Nephron progenitor cell (in vitro differentiated cells): ENCODE measurements at regions not wholly inside any gene's neighbourhood (a gene's known extent, or its start where the extent isn't known, plus 50 kb on each side); places are given as distances from the start of the nearest gene placed in this dataset.

Experiments
- DNase-seq: peaks from one replicate; pipeline ENCODE4 v3.0.0; 2021
- H3K27ac Mint-ChIP-seq: 2 replicates; pipeline ENCODE4 v1.8.0; 2021; ENCODE audit warnings: mild to moderate bottlenecking, moderate library complexity, mixed read lengths
- H3K27me3 Mint-ChIP-seq: 2 replicates; pipeline ENCODE4 v1.8.0; 2021; ENCODE audit warnings: mild to moderate bottlenecking, low read depth, mixed read lengths; ENCODE audit not compliant: poor library complexity
- H3K36me3 Mint-ChIP-seq: 2 replicates; pipeline ENCODE4 v1.8.0; 2021; ENCODE audit warnings: low read depth, mixed read lengths
- H3K4me1 Mint-ChIP-seq: 2 replicates; pipeline ENCODE4 v1.8.0; 2021; ENCODE audit warnings: mixed read lengths
- H3K4me3 Mint-ChIP-seq: 2 replicates; pipeline ENCODE4 v1.8.0; 2021; ENCODE audit warnings: mild to moderate bottlenecking, moderate library complexity, mixed read lengths
- H3K9me3 Mint-ChIP-seq: 2 replicates; pipeline ENCODE4 v1.8.0; 2021; ENCODE audit warnings: mild to moderate bottlenecking, moderate library complexity, mixed read lengths
- TF ChIP-seq, protein P1 (sequence below): fragments of 200-600 bp; sonication (generic); IDR thresholded peaks from 2 replicates; pipeline ENCODE4 v1.5.0; 2021; ENCODE audit warnings: antibody characterized with exemption

DNA sequence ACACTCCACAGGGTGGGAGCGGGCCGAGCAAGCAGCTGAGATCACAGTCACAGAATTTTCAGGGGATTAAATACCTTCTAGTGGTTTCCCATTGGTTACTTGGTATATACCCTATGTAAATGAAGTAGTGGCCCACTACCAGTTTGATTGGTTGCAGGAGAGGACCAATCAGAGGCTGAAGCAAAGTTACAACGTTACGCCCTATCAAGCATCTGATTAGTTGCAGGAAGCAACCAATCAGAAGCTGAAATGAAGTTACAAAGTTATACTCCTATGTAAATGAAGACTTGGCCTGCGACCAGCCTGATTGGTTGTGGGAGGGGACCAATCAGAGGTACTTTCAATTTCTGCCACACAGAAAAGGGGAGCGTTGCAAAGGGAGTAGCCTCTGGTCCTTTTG lies 474.0 kb downstream of the COG6 start:
- H3K9me3 Mint-ChIP-seq = peaks cover 19% of the 10 kb centered on the region
- no peaks in the 10 kb centered on the region for H3K36me3 Mint-ChIP-seq
- no peak for DNase-seq
- TF ChIP-seq, protein P1, sequence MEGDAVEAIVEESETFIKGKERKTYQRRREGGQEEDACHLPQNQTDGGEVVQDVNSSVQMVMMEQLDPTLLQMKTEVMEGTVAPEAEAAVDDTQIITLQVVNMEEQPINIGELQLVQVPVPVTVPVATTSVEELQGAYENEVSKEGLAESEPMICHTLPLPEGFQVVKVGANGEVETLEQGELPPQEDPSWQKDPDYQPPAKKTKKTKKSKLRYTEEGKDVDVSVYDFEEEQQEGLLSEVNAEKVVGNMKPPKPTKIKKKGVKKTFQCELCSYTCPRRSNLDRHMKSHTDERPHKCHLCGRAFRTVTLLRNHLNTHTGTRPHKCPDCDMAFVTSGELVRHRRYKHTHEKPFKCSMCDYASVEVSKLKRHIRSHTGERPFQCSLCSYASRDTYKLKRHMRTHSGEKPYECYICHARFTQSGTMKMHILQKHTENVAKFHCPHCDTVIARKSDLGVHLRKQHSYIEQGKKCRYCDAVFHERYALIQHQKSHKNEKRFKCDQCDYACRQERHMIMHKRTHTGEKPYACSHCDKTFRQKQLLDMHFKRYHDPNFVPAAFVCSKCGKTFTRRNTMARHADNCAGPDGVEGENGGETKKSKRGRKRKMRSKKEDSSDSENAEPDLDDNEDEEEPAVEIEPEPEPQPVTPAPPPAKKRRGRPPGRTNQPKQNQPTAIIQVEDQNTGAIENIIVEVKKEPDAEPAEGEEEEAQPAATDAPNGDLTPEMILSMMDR = no peak
- H3K27me3 Mint-ChIP-seq = peaks cover 7% of the 10 kb centered on the region
- H3K4me3 Mint-ChIP-seq = no peak overlapping the region
- H3K4me1 Mint-ChIP-seq = peaks cover 21% of the 10 kb centered on the region
- no peak overlapping the region for H3K27ac Mint-ChIP-seq

DNA sequence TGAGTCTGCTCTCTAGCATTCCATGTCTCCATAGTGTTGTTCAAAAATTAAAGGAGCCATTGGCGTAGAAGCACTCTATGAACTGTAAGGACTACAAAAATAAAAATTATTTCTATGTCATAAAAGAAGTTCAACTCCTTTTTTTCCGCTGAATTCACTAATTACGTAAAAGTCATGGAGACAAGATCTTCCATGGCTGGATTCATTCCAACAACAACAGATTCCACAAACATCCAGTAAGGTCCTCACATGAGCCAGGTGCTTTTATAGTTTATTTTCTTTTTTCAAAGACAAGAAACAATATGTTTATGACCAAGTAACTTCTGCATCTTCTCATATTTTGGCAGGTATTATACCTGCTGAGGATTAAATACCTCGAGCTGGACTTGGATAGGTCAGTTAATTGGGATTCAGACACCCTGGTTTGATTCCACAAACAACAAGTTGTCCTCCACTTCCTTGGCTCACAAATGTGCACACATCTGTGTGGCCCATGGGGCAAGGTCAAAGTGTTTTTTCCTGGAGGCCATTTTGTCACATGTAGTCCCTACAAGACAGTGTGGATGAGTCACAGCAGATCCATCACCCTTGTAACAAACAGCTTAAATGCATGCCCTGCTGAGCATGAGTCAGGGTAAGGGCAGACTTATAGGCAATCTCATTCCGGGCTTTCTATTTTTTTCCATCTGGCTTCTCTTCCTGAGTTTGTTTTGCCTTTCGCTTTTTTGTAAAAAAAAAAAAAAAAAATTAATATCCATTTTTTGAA lies 475.6 kb downstream of the COG6 start:
- no peak for DNase-seq
- Mint-ChIP-seq H3K27me3 (peaks cover 6% of the 10 kb centered on the region), H3K4me3 (no peak overlapping the region), H3K36me3 (no peaks in the 10 kb centered on the region), H3K27ac (no peak overlapping the region), H3K4me1 (peaks cover 22% of the 10 kb centered on the region), H3K9me3 (peaks cover 19% of the 10 kb centered on the region)
- TF ChIP-seq, protein P1 = no peak

DNA sequence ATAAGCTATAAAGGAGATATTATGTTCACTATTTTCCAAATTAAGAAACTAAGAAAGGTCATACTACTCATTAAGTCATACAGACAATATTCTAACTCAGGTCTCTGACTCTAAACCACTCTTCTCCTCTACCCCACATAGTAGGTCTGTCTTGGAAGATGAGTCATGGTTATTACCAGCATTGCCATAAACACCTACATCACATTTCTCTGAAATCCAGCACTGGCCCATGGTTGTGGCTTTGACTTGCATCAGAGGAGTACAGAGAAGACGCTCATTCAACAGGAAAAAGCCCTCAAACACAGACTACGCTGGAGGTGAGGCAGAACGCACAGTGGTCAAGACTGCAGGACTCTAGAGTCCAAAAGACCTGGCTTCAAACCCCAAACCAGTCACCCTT lies 476.8 kb downstream of the COG6 start:
- DNase-seq = no peak
- Mint-ChIP-seq H3K27ac (no peak overlapping the region), H3K4me3 (no peak overlapping the region), H3K9me3 (peaks cover 19% of the 10 kb centered on the region), H3K4me1 (peaks cover 15% of the 10 kb centered on the region), H3K27me3 (peaks cover 5% of the 10 kb centered on the region), H3K36me3 (no peaks in the 10 kb centered on the region)
- TF ChIP-seq, protein P1 = no peak

DNA sequence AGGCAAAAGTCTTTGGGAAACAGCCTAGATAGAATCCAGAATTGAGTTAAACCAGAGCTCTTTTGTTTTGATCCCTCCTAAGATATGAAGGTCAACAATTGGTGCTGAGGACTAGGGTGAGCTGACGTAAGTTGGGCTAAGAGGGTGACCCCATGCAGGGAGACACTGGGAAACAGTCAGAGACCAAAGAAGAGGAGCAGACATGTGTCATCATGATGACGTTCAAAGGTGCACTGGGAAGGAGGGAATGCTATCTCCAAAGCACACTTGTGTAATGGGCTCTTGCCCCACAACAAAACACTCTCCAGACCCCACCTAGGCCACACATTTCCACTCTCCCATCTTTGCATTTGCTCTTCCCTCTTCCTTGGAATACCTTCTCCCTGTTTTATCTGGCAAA lies 481.4 kb downstream of the COG6 start:
- DNase-seq = no peak
- peaks cover 15% of the 10 kb centered on the region for H3K4me1 Mint-ChIP-seq
- no peak overlapping the region for H3K4me3 Mint-ChIP-seq
- no peaks in the 10 kb centered on the region for H3K36me3 Mint-ChIP-seq
- H3K27me3 Mint-ChIP-seq = peaks cover 3% of the 10 kb centered on the region
- H3K9me3 Mint-ChIP-seq = peaks cover under 1% of the 10 kb centered on the region
- TF ChIP-seq, protein P1 = no peak
- H3K27ac Mint-ChIP-seq = no peak overlapping the region

DNA sequence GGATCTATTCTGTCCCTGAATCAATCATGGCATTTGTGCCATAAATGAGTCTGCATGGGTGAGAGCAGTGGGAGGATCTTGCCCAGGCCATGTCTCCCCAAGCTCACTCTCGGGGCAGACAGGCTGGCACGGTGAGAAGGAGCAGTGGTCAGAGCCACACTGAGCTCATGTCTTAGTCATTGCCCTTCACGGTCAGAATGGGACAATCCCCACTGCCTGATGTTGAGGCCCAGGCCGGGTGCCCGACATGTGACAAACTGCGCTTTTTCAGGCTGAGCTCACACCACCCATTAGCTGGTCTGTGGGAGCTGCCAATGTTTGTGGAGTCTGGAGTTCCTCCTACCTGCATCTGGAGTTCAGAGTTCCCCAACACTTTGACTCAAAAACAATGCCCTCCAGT lies 481.9 kb downstream of the COG6 start:
- TF ChIP-seq, protein P1 = no peak

DNA sequence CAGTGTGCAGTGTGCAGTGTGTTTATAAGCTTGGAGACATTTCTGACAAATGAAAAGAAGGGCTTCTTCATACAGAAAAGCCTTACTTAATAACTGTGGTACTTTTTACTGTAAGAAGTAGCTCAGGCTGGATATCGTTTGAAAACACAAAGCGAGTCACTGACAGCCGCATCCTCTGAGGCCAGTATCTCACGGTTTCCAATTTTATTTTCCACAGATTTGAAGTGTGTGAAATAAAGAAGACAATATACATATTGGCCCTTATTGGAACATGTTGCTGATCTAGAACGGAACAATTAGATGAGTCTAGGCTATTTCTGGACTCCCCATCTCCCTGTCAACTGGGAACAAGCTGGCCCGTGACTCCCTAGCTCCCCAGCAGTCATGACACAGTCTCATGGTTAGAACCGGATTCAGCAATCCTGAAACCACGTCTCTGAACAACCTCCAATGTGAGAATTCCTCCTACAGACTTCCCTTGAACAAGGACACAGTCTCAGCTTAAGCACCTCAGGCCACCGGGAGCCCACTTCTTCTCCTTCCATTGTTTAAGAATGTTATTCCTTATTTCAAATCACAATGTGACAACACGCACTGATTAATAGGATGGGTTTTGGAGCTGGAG lies 484.5 kb downstream of the COG6 start:
- DNase-seq = no peak
- TF ChIP-seq, protein P1 = no peak
- H3K4me1 Mint-ChIP-seq = peaks cover 5% of the 10 kb centered on the region
- no peak overlapping the region for H3K27ac Mint-ChIP-seq
- no peaks in the 10 kb centered on the region for H3K9me3 Mint-ChIP-seq
- H3K27me3 Mint-ChIP-seq = peaks cover 3% of the 10 kb centered on the region
- no peak overlapping the region for H3K4me3 Mint-ChIP-seq
- no peaks in the 10 kb centered on the region for H3K36me3 Mint-ChIP-seq

More for the DNA sequence above, 481.9 kb downstream of the COG6 start:
- peaks cover 15% of the 10 kb centered on the region for H3K4me1 Mint-ChIP-seq
- no peak for DNase-seq
- H3K4me3 Mint-ChIP-seq = no peak overlapping the region
- H3K36me3 Mint-ChIP-seq = no peaks in the 10 kb centered on the region
- peaks cover 3% of the 10 kb centered on the region for H3K27me3 Mint-ChIP-seq
- H3K9me3 Mint-ChIP-seq = no peaks in the 10 kb centered on the region
- no peak overlapping the region for H3K27ac Mint-ChIP-seq
